ENCODE measurements at regions not wholly inside any gene's neighbourhood (a gene's known extent, or its start where the extent isn't known, plus 50 kb on each side); places are given as distances from the start of the nearest gene placed in this dataset.
"Not testable (repeated sequence)": the region's sequence is repeated elsewhere in the genome, so short reads cannot be mapped to it uniquely, and the experiment has no call there.

- Histone ChIP-seq H3K27ac (no peak overlapping the region), H3K36me3 (no peaks in the 10 kb centered on the region), H3K9me3 (peaks cover 0 to 7% of the 10 kb centered on the region in 2 donors), H3K27me3 (no peaks in the 10 kb centered on the region), H3K4me1 (no peaks in the 10 kb centered on the region), H3K4me3 (no peak overlapping the region)
- no peak for DNase-seq
- TF ChIP-seq POLR2A (IDR thresholded peaks at IDR 0.05): no peak
- TF ChIP-seq CTCF (IDR thresholded peaks at IDR 0.05): no peak
- TF ChIP-seq EP300 (IDR thresholded peaks at IDR 0.05; ENCODE audit: low read depth): no peak
- TF ChIP-seq POLR2AphosphoS5 (IDR thresholded peaks at IDR 0.05): no peak
- WGBS, 2 donors (ENCODE audit: low coverage in 1 of 2): 86 to 88% methylated on average over 9 to 13 of the region's 13 CpGs
- in situ Hi-C loops (cut with MboI; ENCODE audit: low pct_ligation_motif_present in 1 of 4, low pct_unique_long_range_greater_than_20kb in 1 of 4, low sequenced_read_pairs in 3 of 4) (no loop called here), intact Hi-C loops (cut with DNase I; ENCODE audit: low total_unique reads) (no loop called here)
Measured at GRCh38 chrX:1134976-1135375, 77.5 kb downstream of the CRLF2 start.

GRCh38 chrX:1134156-1134555 lies 78.3 kb downstream of the CRLF2 start:
- peaks cover 0 to 4% of the 10 kb centered on the region in 2 donors for H3K9me3 ChIP-seq
- DNase-seq: no peak
- no peak for TF ChIP-seq EP300 (IDR thresholded peaks at IDR 0.05; ENCODE audit: low read depth)
- no peak for TF ChIP-seq POLR2AphosphoS5 (IDR thresholded peaks at IDR 0.05)
- no peak for TF ChIP-seq POLR2A (IDR thresholded peaks at IDR 0.05)
- TF ChIP-seq CTCF (IDR thresholded peaks at IDR 0.05): no peak
- H3K36me3 ChIP-seq: no peaks in the 10 kb centered on the region
- in situ Hi-C loops (cut with MboI; ENCODE audit: low pct_ligation_motif_present in 1 of 4, low pct_unique_long_range_greater_than_20kb in 1 of 4, low sequenced_read_pairs in 3 of 4): no loop called here
- H3K27me3 ChIP-seq: no peaks in the 10 kb centered on the region
- no peak overlapping the region for H3K27ac ChIP-seq
- 79 to 85% methylated on average over 12 of the region's 12 CpGs for WGBS, 2 donors (ENCODE audit: low coverage in 1 of 2)
- no peak overlapping the region for H3K4me3 ChIP-seq
- intact Hi-C loops (cut with DNase I; ENCODE audit: low total_unique reads): no loop called here
- no peaks in the 10 kb centered on the region for H3K4me1 ChIP-seq

- Histone ChIP-seq H3K36me3 (no peaks in the 10 kb centered on the region), H3K4me1 (no peaks in the 10 kb centered on the region), H3K9me3 (no peaks in the 10 kb centered on the region), H3K27ac (no peak overlapping the region), H3K4me3 (no peak overlapping the region), H3K27me3 (peaks cover 7% of the 10 kb centered on the region)
- in situ Hi-C loops (cut with MboI; ENCODE audit: low pct_ligation_motif_present in 1 of 4, low pct_unique_long_range_greater_than_20kb in 1 of 4, low sequenced_read_pairs in 3 of 4) (no loop called here), intact Hi-C loops (cut with DNase I; ENCODE audit: low total_unique reads) (no loop called here)
- TF ChIP-seq EP300 (IDR thresholded peaks at IDR 0.05; ENCODE audit: low read depth) (no peak), POLR2AphosphoS5 (IDR thresholded peaks at IDR 0.05) (no peak), POLR2A (IDR thresholded peaks at IDR 0.05) (no peak), CTCF (IDR thresholded peaks at IDR 0.05) (no peak)
- 53 to 54% methylated on average over 3 of the region's 3 CpGs for WGBS, 2 donors (ENCODE audit: low coverage in 1 of 2)
- DNase-seq: no peak
Measured at GRCh38 chrX:1126738-1127137, 85.7 kb downstream of the CRLF2 start.

DNA sequence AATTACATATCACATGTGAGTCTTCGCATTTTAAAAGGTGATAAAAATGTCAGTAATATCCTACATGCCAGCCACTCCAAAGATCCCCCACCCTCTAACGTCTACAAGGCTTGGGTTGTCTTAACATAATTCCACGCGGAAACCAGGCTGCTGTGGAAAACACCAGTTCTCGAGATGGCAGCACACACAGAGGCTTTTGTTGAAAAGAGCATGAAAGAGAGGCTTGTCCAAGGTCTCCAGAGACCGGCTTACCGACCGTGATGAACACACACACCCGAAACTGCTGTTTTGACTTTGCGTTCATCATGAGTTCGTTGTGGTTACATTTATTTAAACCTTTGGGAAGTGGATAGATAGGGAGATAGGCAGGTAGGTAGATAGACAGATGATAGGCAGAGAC lies 87.9 kb downstream of the CRLF2 start:
- in situ Hi-C loops (cut with MboI; ENCODE audit: low pct_ligation_motif_present in 1 of 4, low pct_unique_long_range_greater_than_20kb in 1 of 4, low sequenced_read_pairs in 3 of 4): no loop called here
- DNase-seq: no peak
- WGBS, 2 donors (ENCODE audit: low coverage in 1 of 2): 64 to 69% methylated on average over 11 of the region's 11 CpGs

GRCh38 chrX:1122851-1123250 lies 89.6 kb downstream of the CRLF2 start:
- H3K4me3 ChIP-seq; H3K36me3 ChIP-seq; H3K27ac ChIP-seq; H3K9me3 ChIP-seq; in situ Hi-C loops (cut with MboI; ENCODE audit: low pct_ligation_motif_present in 1 of 4, low pct_unique_long_range_greater_than_20kb in 1 of 4, low sequenced_read_pairs in 3 of 4); H3K4me1 ChIP-seq; DNase-seq; H3K27me3 ChIP-seq; intact Hi-C loops (cut with DNase I; ENCODE audit: low total_unique reads): not testable (repeated sequence)
- 80 to 94% methylated on average over 1 to 12 of the region's 12 CpGs for WGBS, 2 donors (ENCODE audit: low coverage in 1 of 2)

More for the DNA sequence above, 87.9 kb downstream of the CRLF2 start:
- Histone ChIP-seq H3K36me3 (no peaks in the 10 kb centered on the region), H3K27me3 (peaks cover 7% of the 10 kb centered on the region), H3K4me3 (no peak overlapping the region), H3K27ac (no peak overlapping the region), H3K9me3 (no peaks in the 10 kb centered on the region), H3K4me1 (no peaks in the 10 kb centered on the region)
- intact Hi-C loops (cut with DNase I; ENCODE audit: low total_unique reads): no loop called here
- TF ChIP-seq POLR2AphosphoS5 (IDR thresholded peaks at IDR 0.05) (no peak), POLR2A (IDR thresholded peaks at IDR 0.05) (no peak), CTCF (IDR thresholded peaks at IDR 0.05) (no peak), EP300 (IDR thresholded peaks at IDR 0.05; ENCODE audit: low read depth) (no peak)
